MM.1S (cell line): ENCODE measurements at regions not wholly inside any gene's neighbourhood (a gene's known extent, or its start where the extent isn't known, plus 50 kb on each side); places are given as distances from the start of the nearest gene placed in this dataset.

Experiments used
- EZH2 ChIP-seq: fragments of 300-600 bp; sonication (generic); optimal IDR thresholded peaks from 2 replicates; pipeline ENCODE3; 2017; ENCODE audit warnings: low read depth, mild to moderate bottlenecking, antibody characterized with exemption, low read length, mixed read lengths
- EZH2phosphoT487 ChIP-seq: fragments of 300-600 bp; sonication (generic); IDR thresholded peaks from 2 replicates; pipeline ENCODE4 v1.6.1; 2018; ENCODE audit warnings: antibody characterized with exemption, low read length
- TF ChIP-seq, protein P1 (sequence below): fragments of 300-600 bp; sonication (generic); IDR thresholded peaks from 2 replicates; pipeline ENCODE4 v1.5.1; 2016; ENCODE audit warnings: antibody characterized with exemption, low read length, mixed read lengths

DNA sequence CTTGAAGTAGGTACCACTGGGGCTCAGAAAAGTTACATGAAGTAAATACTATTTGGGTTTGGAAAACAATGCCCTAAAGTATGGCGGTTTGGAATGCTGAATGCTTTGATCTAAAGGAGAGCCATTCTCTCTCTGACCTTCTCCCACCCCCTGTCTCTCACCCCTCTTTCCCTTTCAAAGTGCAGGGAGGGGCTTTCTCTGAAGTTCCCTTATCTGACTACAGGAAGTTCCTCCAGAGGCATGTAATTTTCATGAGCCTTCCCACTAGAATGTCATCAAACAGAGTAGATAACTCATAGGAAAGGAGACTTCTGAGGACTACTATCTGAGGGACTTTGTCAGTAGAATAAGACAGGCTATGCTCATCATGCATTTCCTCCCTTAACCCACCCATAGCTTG lies 216.7 kb upstream of the PCSK2 start:
- TF ChIP-seq, protein P1, sequence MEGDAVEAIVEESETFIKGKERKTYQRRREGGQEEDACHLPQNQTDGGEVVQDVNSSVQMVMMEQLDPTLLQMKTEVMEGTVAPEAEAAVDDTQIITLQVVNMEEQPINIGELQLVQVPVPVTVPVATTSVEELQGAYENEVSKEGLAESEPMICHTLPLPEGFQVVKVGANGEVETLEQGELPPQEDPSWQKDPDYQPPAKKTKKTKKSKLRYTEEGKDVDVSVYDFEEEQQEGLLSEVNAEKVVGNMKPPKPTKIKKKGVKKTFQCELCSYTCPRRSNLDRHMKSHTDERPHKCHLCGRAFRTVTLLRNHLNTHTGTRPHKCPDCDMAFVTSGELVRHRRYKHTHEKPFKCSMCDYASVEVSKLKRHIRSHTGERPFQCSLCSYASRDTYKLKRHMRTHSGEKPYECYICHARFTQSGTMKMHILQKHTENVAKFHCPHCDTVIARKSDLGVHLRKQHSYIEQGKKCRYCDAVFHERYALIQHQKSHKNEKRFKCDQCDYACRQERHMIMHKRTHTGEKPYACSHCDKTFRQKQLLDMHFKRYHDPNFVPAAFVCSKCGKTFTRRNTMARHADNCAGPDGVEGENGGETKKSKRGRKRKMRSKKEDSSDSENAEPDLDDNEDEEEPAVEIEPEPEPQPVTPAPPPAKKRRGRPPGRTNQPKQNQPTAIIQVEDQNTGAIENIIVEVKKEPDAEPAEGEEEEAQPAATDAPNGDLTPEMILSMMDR: no peak
- TF ChIP-seq EZH2 (no peak), EZH2phosphoT487 (no peak)
